ENCODE measurements at regions not wholly inside any gene's neighbourhood (a gene's known extent, or its start where the extent isn't known, plus 50 kb on each side); places are given as distances from the start of the nearest gene placed in this dataset.
"Not testable (repeated sequence)": the region's sequence is repeated elsewhere in the genome, so short reads cannot be mapped to it uniquely, and the experiment has no call there.

DNA sequence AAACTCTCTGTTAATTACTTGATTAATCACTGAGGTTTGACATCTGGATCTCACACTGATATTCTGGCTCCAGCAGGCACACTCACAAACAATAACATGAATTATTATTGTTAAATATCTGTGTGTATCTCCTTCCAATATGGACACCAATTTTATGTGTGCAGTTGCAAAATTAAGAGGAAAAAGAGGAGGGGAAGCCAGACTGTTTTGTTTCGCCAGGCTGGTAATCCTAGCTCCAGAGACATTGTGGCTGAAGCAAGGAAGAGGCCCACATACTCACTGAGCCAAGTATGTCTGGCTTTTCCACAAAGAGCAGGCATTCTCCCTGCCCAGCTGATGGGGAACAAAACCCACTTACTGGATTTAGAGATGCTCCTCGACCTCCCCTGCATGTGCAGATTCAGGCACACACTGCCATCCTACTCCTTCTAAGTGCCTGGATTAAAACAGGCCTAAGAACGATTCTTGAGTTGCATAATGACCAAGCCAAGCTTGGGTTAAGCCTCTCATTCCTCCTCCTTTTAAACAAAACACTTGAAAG lies 181.9 kb downstream of the ESM1 start:
- Histone ChIP-seq H3K4me3 (ENCODE audit: low read depth, low read length) (no peak overlapping the region), H3K36me3 (ENCODE audit: control insufficient read depth, insufficient read depth, low read length) (no peaks in the 10 kb centered on the region), H3K9ac (ENCODE audit: low read depth, low read length) (no peak overlapping the region), H3K4me1 (ENCODE audit: control insufficient read depth, insufficient read depth, low read length) (no peaks in the 10 kb centered on the region), H3K27me3 (ENCODE audit: control insufficient read depth, insufficient read depth, low read length) (no peaks in the 10 kb centered on the region), H3K9me3 (ENCODE audit: control insufficient read depth, insufficient read depth, low read length) (peaks cover 5% of the 10 kb centered on the region)

DNA sequence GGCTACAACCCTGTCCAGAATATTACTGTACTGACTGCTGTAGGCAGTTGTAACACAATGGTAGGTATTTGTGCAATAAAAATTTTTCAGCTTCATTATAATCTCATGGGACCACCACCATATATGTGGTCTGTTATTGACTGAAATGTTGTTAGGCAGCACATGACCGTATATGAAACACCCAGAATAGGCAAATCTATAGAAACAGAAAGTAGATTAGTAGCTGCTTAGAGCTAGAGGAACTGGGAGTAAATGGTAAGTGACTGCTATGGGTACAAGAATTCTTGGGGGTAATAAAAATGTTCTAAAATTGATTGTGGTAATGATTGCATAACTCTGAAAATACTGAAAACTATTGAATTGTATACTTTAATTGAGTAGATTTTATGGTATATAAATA lies 185.7 kb downstream of the ESM1 start:
- Histone ChIP-seq H3K9ac (ENCODE audit: low read depth, low read length) (no peak overlapping the region), H3K4me3 (ENCODE audit: low read depth, low read length) (no peak overlapping the region), H3K27me3 (ENCODE audit: control insufficient read depth, insufficient read depth, low read length) (no peaks in the 10 kb centered on the region), H3K9me3 (ENCODE audit: control insufficient read depth, insufficient read depth, low read length) (no peaks in the 10 kb centered on the region), H3K36me3 (ENCODE audit: control insufficient read depth, insufficient read depth, low read length) (no peaks in the 10 kb centered on the region), H3K4me1 (ENCODE audit: control insufficient read depth, insufficient read depth, low read length) (no peaks in the 10 kb centered on the region)

DNA sequence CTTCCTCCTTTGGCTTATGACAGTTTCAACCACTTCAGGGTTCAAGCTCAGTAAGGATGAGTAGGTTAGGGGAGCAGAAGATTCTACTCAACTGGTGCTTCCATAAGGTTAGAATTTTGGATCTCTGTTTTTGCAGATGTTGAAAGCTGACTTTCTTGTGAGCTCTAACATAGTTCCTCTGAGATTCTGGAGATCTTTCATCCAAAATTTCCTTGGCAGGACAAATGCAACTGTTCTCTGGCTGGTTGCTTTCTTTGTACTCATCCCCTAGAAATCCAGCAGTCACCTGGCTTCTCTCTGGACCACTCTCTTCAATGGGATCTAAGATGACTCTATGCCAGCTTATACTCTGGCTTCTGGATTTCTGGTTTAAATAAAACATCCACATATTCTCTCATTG lies 189.6 kb downstream of the ESM1 start:
- H3K27me3 ChIP-seq (ENCODE audit: control insufficient read depth, insufficient read depth, low read length) = no peaks in the 10 kb centered on the region
- no peak overlapping the region for H3K4me3 ChIP-seq (ENCODE audit: low read depth, low read length)
- H3K9ac ChIP-seq (ENCODE audit: low read depth, low read length) = no peak overlapping the region
- no peaks in the 10 kb centered on the region for H3K9me3 ChIP-seq (ENCODE audit: control insufficient read depth, insufficient read depth, low read length)
- no peaks in the 10 kb centered on the region for H3K4me1 ChIP-seq (ENCODE audit: control insufficient read depth, insufficient read depth, low read length)
- H3K36me3 ChIP-seq (ENCODE audit: control insufficient read depth, insufficient read depth, low read length) = no peaks in the 10 kb centered on the region

DNA sequence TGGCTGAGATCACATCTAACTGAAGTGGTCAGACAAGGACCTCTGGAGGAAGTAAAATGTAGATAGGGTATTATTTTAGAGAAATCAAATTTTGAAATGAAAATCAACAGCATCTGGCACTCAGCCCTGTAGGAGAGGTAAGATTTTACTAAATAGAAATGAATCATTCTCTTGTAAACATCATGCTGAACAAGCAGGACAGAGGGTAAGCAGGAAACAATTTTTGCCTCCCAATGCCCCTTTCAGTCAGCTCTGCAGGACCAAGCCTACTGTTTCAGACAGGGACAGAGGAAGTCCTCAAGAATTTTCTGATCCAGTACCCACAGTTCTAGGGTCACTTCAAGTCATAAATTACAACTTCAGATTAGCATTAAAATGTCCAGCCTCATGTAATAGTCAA lies 190.1 kb downstream of the ESM1 start:
- H3K4me3 ChIP-seq (ENCODE audit: low read depth, low read length) = no peak overlapping the region
- no peaks in the 10 kb centered on the region for H3K9me3 ChIP-seq (ENCODE audit: control insufficient read depth, insufficient read depth, low read length)
- H3K9ac ChIP-seq (ENCODE audit: low read depth, low read length) = no peak overlapping the region
- H3K4me1 ChIP-seq (ENCODE audit: control insufficient read depth, insufficient read depth, low read length) = no peaks in the 10 kb centered on the region
- H3K36me3 ChIP-seq (ENCODE audit: control insufficient read depth, insufficient read depth, low read length) = no peaks in the 10 kb centered on the region
- H3K27me3 ChIP-seq (ENCODE audit: control insufficient read depth, insufficient read depth, low read length) = no peaks in the 10 kb centered on the region

DNA sequence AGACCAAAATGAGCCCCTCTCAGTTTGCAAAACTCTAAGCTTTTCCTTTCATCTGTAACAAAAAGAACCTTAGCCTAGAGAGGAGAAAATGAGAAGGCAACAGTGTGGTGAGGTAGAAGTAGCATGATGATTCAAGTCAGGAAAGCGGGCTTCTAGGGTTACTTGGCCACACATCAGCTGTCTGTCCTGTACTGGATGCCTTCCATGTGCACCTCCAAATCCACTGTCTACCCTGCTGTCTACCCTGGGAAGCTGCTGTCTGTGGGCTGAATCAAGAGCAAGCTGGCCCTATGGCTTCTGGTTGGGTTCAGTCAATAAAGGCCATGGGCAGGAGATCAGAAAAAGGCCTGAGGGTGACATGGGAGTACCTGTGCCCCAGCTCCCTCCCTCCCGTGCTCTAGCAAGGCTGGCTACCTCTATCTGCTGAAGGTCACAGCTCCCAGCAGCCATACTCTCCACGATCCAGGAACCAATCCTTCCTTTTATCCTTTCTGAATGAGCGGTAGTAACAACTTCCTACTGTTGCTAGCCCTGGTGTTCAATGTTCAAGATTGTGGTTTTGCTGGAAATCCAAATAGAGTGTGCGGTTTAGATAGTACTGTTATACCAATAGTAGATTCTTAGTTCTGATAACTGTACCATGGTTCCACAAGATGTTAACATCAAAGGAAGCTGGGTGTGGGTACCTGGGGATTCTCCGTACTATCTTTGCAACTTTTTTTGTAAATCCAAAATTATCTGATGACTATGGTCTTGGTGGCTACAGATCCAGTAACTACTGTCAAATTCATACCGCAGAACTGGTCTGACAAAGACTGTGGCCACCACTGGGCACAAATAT lies 191.0 kb downstream of the ESM1 start:
- no peak overlapping the region for H3K9ac ChIP-seq (ENCODE audit: low read depth, low read length)
- H3K27me3 ChIP-seq (ENCODE audit: control insufficient read depth, insufficient read depth, low read length) = no peaks in the 10 kb centered on the region
- H3K4me3 ChIP-seq (ENCODE audit: low read depth, low read length) = no peak overlapping the region
- H3K9me3 ChIP-seq (ENCODE audit: control insufficient read depth, insufficient read depth, low read length) = no peaks in the 10 kb centered on the region
- no peaks in the 10 kb centered on the region for H3K36me3 ChIP-seq (ENCODE audit: control insufficient read depth, insufficient read depth, low read length)
- H3K4me1 ChIP-seq (ENCODE audit: control insufficient read depth, insufficient read depth, low read length) = no peaks in the 10 kb centered on the region

DNA sequence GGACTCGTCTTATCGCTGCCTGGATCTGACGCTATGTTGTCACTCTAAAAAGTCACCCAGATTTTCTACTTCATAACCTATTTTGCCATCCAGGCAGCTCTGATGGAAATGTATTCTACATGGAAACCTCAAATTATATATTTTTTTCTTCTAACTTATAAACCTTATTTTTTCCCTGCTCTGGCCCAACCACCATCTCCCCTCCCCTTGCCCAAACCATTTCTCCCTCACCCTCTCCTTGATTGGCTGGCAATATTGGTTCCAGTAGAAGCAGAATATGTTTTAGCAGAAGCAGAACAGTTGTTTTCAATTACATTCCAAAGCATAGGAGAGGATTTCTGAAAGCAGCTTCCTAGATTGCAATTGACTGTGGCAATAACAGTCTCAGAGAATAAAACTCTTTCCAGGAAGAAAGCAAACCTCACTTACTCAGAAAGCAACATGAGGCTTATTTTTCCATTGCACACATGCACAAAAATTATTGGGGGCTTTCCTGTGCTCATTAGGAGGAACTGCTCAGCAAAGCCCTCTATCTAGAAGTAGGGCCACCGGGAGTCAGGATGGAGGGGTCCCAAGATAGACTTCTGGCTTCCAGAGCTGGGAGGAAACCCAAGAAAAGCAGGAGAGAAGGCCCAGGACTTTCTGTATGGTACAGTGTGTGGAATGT lies 191.8 kb downstream of the ESM1 start:
- Histone ChIP-seq H3K27me3 (ENCODE audit: control insufficient read depth, insufficient read depth, low read length) (no peaks in the 10 kb centered on the region), H3K9ac (ENCODE audit: low read depth, low read length) (no peak overlapping the region), H3K9me3 (ENCODE audit: control insufficient read depth, insufficient read depth, low read length) (no peaks in the 10 kb centered on the region), H3K36me3 (ENCODE audit: control insufficient read depth, insufficient read depth, low read length) (no peaks in the 10 kb centered on the region), H3K4me1 (ENCODE audit: control insufficient read depth, insufficient read depth, low read length) (no peaks in the 10 kb centered on the region), H3K4me3 (ENCODE audit: low read depth, low read length) (no peak overlapping the region)

DNA sequence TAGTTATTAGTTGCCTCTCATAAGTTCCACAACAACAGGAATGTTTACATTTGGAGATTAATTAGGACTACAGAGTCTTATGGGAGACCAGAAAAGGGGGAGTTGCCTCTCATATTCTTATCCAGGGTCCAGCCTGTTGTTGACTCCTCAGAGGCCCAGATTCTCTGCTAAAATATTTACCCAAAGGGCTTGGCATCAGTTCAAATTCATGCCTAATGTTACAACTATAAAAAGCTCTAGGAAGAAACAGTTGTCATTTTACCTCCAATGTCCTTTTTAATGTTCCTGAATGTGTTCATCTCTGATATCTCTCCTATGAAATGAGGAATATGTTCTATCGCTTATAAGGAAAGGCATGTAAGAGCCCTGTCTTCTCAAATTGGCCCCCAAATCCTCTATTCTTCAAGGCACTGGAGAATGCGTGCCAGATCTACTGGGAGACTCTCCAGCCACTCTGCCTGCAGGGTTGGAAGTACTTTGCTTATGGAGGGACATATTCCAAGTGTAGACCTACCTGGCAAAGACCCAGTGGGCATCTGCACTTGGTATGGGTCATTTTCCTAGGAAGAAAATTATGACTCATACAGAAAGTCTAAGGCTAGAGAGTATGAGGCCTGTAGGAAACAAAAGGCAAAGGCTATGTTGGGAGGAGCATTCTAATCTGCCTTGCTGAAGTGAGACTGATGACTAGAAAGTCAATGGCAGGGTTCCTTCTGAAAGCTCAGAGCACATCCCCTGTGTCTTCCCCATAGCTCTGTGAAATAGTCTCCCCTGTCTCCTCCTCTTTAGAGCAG lies 192.6 kb downstream of the ESM1 start:
- Histone ChIP-seq H3K9ac (ENCODE audit: low read depth, low read length) (no peak overlapping the region), H3K4me1 (ENCODE audit: control insufficient read depth, insufficient read depth, low read length) (no peaks in the 10 kb centered on the region), H3K27me3 (ENCODE audit: control insufficient read depth, insufficient read depth, low read length) (no peaks in the 10 kb centered on the region), H3K9me3 (ENCODE audit: control insufficient read depth, insufficient read depth, low read length) (no peaks in the 10 kb centered on the region), H3K4me3 (ENCODE audit: low read depth, low read length) (no peak overlapping the region), H3K36me3 (ENCODE audit: control insufficient read depth, insufficient read depth, low read length) (no peaks in the 10 kb centered on the region)

DNA sequence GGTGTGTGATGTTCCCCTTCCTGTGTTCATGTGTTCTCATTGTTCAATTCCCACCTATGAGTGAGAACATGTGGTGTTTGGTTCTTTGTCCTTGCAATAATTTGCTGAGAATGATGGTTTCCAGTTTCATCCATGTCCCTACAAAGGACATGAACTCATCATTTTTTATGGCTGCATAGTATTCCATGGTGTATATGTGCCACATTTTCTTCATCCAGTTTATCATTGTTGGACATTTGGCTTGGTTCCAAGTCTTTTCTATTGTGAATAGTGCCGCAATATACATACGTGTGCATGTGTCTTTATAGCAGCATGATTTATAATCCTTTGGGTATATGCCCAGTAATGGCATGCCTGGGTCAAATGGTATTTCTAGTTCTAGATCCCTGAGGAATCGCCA lies 197.5 kb downstream of the ESM1 start:
- H3K4me3 ChIP-seq (ENCODE audit: low read depth, low read length); H3K4me1 ChIP-seq (ENCODE audit: control insufficient read depth, insufficient read depth, low read length); H3K36me3 ChIP-seq (ENCODE audit: control insufficient read depth, insufficient read depth, low read length); H3K9me3 ChIP-seq (ENCODE audit: control insufficient read depth, insufficient read depth, low read length); H3K9ac ChIP-seq (ENCODE audit: low read depth, low read length); H3K27me3 ChIP-seq (ENCODE audit: control insufficient read depth, insufficient read depth, low read length): not testable (repeated sequence)

DNA sequence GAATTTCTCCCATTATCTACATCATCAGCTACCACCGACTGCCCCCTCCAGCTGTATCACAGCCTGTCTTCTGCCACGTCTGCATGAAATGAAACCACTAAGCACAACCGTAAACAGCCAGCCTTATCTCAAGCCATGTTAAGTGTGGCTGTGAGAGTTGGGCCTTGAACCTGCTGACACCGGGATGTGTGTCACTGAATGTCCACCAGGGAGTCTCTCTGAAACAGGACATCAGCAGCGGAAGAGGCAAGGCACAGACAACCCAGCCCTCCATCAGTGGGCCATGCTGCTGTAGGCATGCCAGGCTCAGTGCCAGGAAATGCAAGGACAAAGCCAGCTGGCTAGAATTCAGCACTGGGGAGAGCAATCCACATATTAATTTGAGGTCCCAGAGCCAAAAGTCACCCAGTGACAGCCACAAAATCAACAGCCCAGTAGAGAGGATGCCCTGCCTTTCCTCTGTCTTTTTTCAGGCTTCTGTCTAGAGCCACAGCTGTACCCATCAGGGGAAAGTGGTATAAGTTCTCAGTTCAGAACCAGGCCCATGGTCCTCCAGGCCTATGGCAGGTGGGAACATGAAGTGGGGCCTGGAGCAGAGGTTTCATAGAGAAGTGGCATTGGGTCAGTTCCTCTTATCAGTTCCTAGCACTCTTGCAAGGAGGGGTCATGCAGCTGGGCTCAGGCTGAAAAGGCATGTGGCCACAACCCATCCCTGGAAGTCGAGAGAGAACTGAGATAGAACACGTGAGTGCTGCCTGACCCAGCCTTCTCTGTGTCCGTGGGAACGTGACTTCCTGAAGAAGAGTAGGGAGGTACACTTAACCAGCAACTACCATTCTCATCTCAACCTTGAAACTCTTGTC lies 199.4 kb downstream of the ESM1 start:
- Histone ChIP-seq H3K4me3 (ENCODE audit: low read depth, low read length) (no peak overlapping the region), H3K36me3 (ENCODE audit: control insufficient read depth, insufficient read depth, low read length) (no peaks in the 10 kb centered on the region), H3K9me3 (ENCODE audit: control insufficient read depth, insufficient read depth, low read length) (no peaks in the 10 kb centered on the region), H3K9ac (ENCODE audit: low read depth, low read length) (no peak overlapping the region), H3K27me3 (ENCODE audit: control insufficient read depth, insufficient read depth, low read length) (no peaks in the 10 kb centered on the region), H3K4me1 (ENCODE audit: control insufficient read depth, insufficient read depth, low read length) (no peaks in the 10 kb centered on the region)

DNA sequence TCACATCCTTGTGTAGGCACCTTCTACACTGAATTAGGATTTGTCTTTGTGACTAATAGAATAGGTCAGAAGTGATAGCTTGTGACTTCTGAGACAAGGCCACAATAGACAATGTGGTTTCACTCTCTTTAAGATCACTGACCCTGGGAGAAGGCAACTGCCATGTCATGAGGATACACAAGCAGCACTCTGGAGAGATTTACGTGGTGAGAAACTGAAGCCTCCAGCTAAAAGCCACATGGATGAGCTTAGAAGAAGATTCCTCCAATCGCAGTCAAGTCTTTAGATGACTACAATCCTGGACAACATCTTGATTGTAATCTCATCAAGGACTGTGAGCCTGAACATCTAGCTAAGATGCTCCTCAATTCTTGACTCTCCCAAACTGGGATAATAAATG lies 206.6 kb downstream of the ESM1 start:
- H3K9me3 ChIP-seq (ENCODE audit: control insufficient read depth, insufficient read depth, low read length) = no peaks in the 10 kb centered on the region
- no peaks in the 10 kb centered on the region for H3K27me3 ChIP-seq (ENCODE audit: control insufficient read depth, insufficient read depth, low read length)
- no peaks in the 10 kb centered on the region for H3K4me1 ChIP-seq (ENCODE audit: control insufficient read depth, insufficient read depth, low read length)
- no peak overlapping the region for H3K9ac ChIP-seq (ENCODE audit: low read depth, low read length)
- H3K36me3 ChIP-seq (ENCODE audit: control insufficient read depth, insufficient read depth, low read length) = no peaks in the 10 kb centered on the region
- H3K4me3 ChIP-seq (ENCODE audit: low read depth, low read length) = no peak overlapping the region

DNA sequence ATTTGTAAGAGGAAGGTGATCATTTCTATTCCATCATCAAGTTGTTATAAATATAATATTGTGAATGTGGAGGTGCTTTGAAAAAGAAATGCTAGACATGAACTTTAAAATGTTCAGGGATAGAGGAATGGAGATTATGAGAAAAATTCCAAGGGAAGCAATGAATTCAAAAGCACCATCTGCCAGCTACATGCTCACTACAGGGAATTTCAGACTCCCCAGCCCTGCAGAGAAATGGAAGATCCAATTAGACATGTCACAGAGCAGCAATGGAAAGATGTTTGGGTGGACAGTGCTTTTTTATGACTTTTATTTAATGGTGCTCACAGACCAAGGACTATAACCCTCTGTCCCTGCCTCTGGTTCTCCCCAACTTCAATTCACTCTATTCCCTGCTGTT lies 209.7 kb downstream of the ESM1 start:
- no peaks in the 10 kb centered on the region for H3K27me3 ChIP-seq (ENCODE audit: control insufficient read depth, insufficient read depth, low read length)
- H3K4me1 ChIP-seq (ENCODE audit: control insufficient read depth, insufficient read depth, low read length) = no peaks in the 10 kb centered on the region
- H3K4me3 ChIP-seq (ENCODE audit: low read depth, low read length) = no peak overlapping the region
- no peaks in the 10 kb centered on the region for H3K9me3 ChIP-seq (ENCODE audit: control insufficient read depth, insufficient read depth, low read length)
- no peak overlapping the region for H3K9ac ChIP-seq (ENCODE audit: low read depth, low read length)
- no peaks in the 10 kb centered on the region for H3K36me3 ChIP-seq (ENCODE audit: control insufficient read depth, insufficient read depth, low read length)

Measured in iPS-15b (cell line).